C4-2B (cell line): ENCODE measurements at regions not wholly inside any gene's neighbourhood (a gene's known extent, or its start where the extent isn't known, plus 50 kb on each side); places are given as distances from the start of the nearest gene placed in this dataset.

Source experiments
- CTCF ChIP-seq: fragments of 450-650 bp; conservative IDR thresholded peaks from 2 replicates; pipeline ENCODE4 v1.5.1; 2017; ENCODE audit warnings: mild to moderate bottlenecking
- ZFX ChIP-seq: fragments of 450-650 bp; IDR thresholded peaks from 2 replicates; pipeline ENCODE4 v1.6.1; 2017

GRCh38 chr6:22350109-22350508 lies 53.3 kb upstream of the PRL start:
- TF ChIP-seq CTCF (no peak), ZFX (no peak)
